ENCODE measurements at regions not wholly inside any gene's neighbourhood (a gene's known extent, or its start where the extent isn't known, plus 50 kb on each side); places are given as distances from the start of the nearest gene placed in this dataset.

DNA sequence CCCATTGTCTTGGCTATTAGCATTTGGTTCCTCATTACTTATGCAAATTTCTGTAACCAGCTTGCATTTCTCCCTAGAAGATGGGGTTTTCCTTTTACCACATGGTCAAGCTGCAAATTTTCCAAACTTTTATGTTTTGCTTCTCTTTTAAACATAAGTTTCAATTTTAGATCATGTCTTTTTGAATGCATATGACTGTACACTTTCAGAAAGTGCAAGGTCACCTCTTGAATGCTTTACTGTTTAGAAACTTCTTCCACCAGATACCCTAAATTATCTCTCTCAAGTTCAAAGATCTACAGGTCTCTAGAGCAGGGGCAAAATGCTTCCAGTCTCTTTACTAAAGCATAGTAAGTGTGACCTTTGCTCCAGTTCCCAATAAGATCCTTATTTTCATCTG is 837.6 kb upstream of the NXPH2 start:
- CTCF ChIA-PET = no interaction called here

DNA sequence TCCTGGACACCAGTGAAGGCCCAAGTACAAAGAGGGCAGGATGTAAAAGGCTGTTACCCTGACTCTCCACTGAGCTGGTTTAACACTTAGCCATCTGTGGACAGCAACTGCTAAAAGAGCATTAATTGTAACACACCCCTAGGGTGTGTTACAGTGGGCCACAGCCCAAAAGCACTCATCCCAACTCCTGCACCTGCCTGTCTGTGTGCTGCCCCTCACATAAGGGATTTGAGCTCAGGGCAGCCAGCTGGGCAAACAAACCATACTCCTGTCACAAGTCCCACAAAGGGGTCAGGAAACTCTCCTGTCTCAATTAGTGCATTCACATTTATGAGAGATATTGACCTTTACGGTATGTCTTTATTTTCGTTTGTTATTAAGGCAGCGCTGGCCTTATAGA is 833.1 kb upstream of the NXPH2 start:
- H3K4me1 Mint-ChIP-seq = no peaks in the 10 kb centered on the region
- no peaks in the 10 kb centered on the region for H3K36me3 ChIP-seq (replicated peaks in 1 of 2; ENCODE audit: control extremely low read depth in 1 of 2, control insufficient read depth in 1 of 2, extremely low read depth in 1 of 2, insufficient read depth in 2 of 2, low read length in 1 of 2)
- H3K9ac ChIP-seq (ENCODE audit: low read length) = no peak overlapping the region
- no peak for TF ChIP-seq EZH2 (IDR thresholded peaks at IDR 0.05; ENCODE audit: borderline replicate concordance, insufficient read depth, low read depth, low read length, poor library complexity, severe bottlenecking)
- TF ChIP-seq, protein P1, sequence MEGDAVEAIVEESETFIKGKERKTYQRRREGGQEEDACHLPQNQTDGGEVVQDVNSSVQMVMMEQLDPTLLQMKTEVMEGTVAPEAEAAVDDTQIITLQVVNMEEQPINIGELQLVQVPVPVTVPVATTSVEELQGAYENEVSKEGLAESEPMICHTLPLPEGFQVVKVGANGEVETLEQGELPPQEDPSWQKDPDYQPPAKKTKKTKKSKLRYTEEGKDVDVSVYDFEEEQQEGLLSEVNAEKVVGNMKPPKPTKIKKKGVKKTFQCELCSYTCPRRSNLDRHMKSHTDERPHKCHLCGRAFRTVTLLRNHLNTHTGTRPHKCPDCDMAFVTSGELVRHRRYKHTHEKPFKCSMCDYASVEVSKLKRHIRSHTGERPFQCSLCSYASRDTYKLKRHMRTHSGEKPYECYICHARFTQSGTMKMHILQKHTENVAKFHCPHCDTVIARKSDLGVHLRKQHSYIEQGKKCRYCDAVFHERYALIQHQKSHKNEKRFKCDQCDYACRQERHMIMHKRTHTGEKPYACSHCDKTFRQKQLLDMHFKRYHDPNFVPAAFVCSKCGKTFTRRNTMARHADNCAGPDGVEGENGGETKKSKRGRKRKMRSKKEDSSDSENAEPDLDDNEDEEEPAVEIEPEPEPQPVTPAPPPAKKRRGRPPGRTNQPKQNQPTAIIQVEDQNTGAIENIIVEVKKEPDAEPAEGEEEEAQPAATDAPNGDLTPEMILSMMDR (IDR thresholded peaks at IDR 0.05) = no peak
- H3K27ac Mint-ChIP-seq = no peak overlapping the region
- no peaks in the 10 kb centered on the region for H3K27me3 Mint-ChIP-seq
- H4K20me1 ChIP-seq (ENCODE audit: control insufficient read depth, insufficient read depth, low read length, poor library complexity, severe bottlenecking) = no peaks in the 10 kb centered on the region
- CTCF ChIA-PET = no interaction called here
- intact Hi-C loops (cut with micrococcal nuclease) = no loop called here
- peaks cover 0 to 7% (median 5%) of the 10 kb centered on the region in 3 donors for H3K9me3 ChIP-seq (ENCODE audit: control extremely low read depth in 1 of 3, control insufficient read depth in 2 of 3, insufficient read depth in 1 of 3, low read length in 2 of 3)
- H3K4me3 ChIP-seq (ENCODE audit: control extremely low read depth in 1 of 5, extremely low read depth in 1 of 5, insufficient read depth in 1 of 5, low read depth in 2 of 5, low read length in 4 of 5) = no peak overlapping the region
- H3K4me1 ChIP-seq (ENCODE audit: control insufficient read depth in 2 of 2, insufficient read depth in 2 of 2, low read length in 2 of 2) = no peaks in the 10 kb centered on the region
- DNase-seq (no peak), ATAC-seq (ENCODE audit: low read depth) (no peak)
- no peaks in the 10 kb centered on the region for H3K27me3 ChIP-seq (replicated peaks in 1 of 4; ENCODE audit: control extremely low read depth in 1 of 4, control insufficient read depth in 3 of 4, insufficient read depth in 4 of 4, low read length in 3 of 4)
- no peak overlapping the region for H2AFZ ChIP-seq (ENCODE audit: insufficient read depth, low read depth, low read length, poor library complexity, severe bottlenecking)
- no peak overlapping the region for H3K4me3 Mint-ChIP-seq
- POLR2A ChIA-PET = no interaction called here
- H3K9me3 Mint-ChIP-seq (ENCODE audit: insufficient read depth) = no peaks in the 10 kb centered on the region
- WGBS (ENCODE audit: insufficient coverage) = no CpG with 5 or more reads among the region's 3 CpGs
- H3K27ac ChIP-seq (ENCODE audit: low read length in 2 of 2) = no peak overlapping the region
- H3K79me2 ChIP-seq (ENCODE audit: control insufficient read depth, insufficient read depth, low read length) = no peaks in the 10 kb centered on the region
- H3K4me2 ChIP-seq (replicated peaks; ENCODE audit: low read depth, low read length, poor library complexity, severe bottlenecking) = no peak overlapping the region

More for the DNA sequence above, 837.6 kb upstream of the NXPH2 start:
- no peak overlapping the region for H3K4me2 ChIP-seq (replicated peaks; ENCODE audit: low read depth, low read length, poor library complexity, severe bottlenecking)
- no peak overlapping the region for H3K4me3 Mint-ChIP-seq
- H3K27me3 ChIP-seq (replicated peaks in 1 of 4; ENCODE audit: control extremely low read depth in 1 of 4, control insufficient read depth in 3 of 4, insufficient read depth in 4 of 4, low read length in 3 of 4) = no peaks in the 10 kb centered on the region
- peaks cover 2% of the 10 kb centered on the region for H3K9me3 Mint-ChIP-seq (ENCODE audit: insufficient read depth)
- H3K79me2 ChIP-seq (ENCODE audit: control insufficient read depth, insufficient read depth, low read length) = no peaks in the 10 kb centered on the region
- no peak overlapping the region for H3K4me3 ChIP-seq (ENCODE audit: control extremely low read depth in 1 of 5, extremely low read depth in 1 of 5, insufficient read depth in 1 of 5, low read depth in 2 of 5, low read length in 4 of 5)
- H4K20me1 ChIP-seq (ENCODE audit: control insufficient read depth, insufficient read depth, low read length, poor library complexity, severe bottlenecking) = no peaks in the 10 kb centered on the region
- no peak overlapping the region for H2AFZ ChIP-seq (ENCODE audit: insufficient read depth, low read depth, low read length, poor library complexity, severe bottlenecking)
- no peak overlapping the region for H3K27ac ChIP-seq (ENCODE audit: low read length in 2 of 2)
- POLR2A ChIA-PET = no interaction called here
- no peaks in the 10 kb centered on the region for H3K36me3 ChIP-seq (replicated peaks in 1 of 2; ENCODE audit: control extremely low read depth in 1 of 2, control insufficient read depth in 1 of 2, extremely low read depth in 1 of 2, insufficient read depth in 2 of 2, low read length in 1 of 2)
- no peak overlapping the region for H3K9ac ChIP-seq (ENCODE audit: low read length)
- H3K27me3 Mint-ChIP-seq = no peaks in the 10 kb centered on the region
- TF ChIP-seq, protein P1 (IDR thresholded peaks at IDR 0.05) = no peak
- no peak for TF ChIP-seq EZH2 (IDR thresholded peaks at IDR 0.05; ENCODE audit: borderline replicate concordance, insufficient read depth, low read depth, low read length, poor library complexity, severe bottlenecking)
- H3K4me1 ChIP-seq (ENCODE audit: control insufficient read depth in 2 of 2, insufficient read depth in 2 of 2, low read length in 2 of 2) = no peaks in the 10 kb centered on the region
- H3K9me3 ChIP-seq (ENCODE audit: control extremely low read depth in 1 of 3, control insufficient read depth in 2 of 3, insufficient read depth in 1 of 3, low read length in 2 of 3) = peaks cover 0 to 5% (median 0%) of the 10 kb centered on the region in 3 donors
- ATAC-seq (ENCODE audit: low read depth) = no peak
- intact Hi-C loops (cut with micrococcal nuclease) = no loop called here
- no peaks in the 10 kb centered on the region for H3K4me1 Mint-ChIP-seq
- no peak overlapping the region for H3K27ac Mint-ChIP-seq
- no peak for DNase-seq

All from B cell (primary cell).